SU-DHL-6 (cell line): ENCODE measurements at regions not wholly inside any gene's neighbourhood (a gene's known extent, or its start where the extent isn't known, plus 50 kb on each side); places are given as distances from the start of the nearest gene placed in this dataset.

Experiments
- H2AFZ ChIP-seq: fragments of 200-600 bp; sonication (generic); 2 replicates; pipeline ENCODE4 v1.6.1; 2014; ENCODE audit warnings: low read depth, mild to moderate bottlenecking, moderate library complexity, mixed read lengths, antibody characterized with exemption, low read length; ENCODE audit not compliant: severe bottlenecking
- H3F3A ChIP-seq: fragments of 200-600 bp; shearing (Covaris generic); 2 replicates; pipeline ENCODE4 v1.6.0; 2016; ENCODE audit warnings: antibody characterized with exemption, mild to moderate bottlenecking; ENCODE audit not compliant: insufficient read depth
- H3K27ac ChIP-seq: fragments of 200-600 bp; sonication (generic); 2 replicates; pipeline ENCODE4 v1.5.1; 2016; ENCODE audit warnings: low read depth, mild to moderate bottlenecking, low read length, moderate library complexity, mixed read lengths
- H3K27me3 ChIP-seq: fragments of 200-600 bp; sonication (generic), shearing (Covaris generic); 2 replicates; pipeline ENCODE4 v1.6.0; 2014; ENCODE audit warnings: mild to moderate bottlenecking, low read length
- H3K36me3 ChIP-seq: fragments of 200-600 bp; sonication (generic); 2 replicates; pipeline ENCODE4 v1.6.1; 2014; ENCODE audit warnings: mild to moderate bottlenecking, low read length, mixed read lengths
- H3K4me2 ChIP-seq: fragments of 300-600, 200-600 bp; shearing (Covaris generic), sonication (generic); 2 replicates; pipeline ENCODE4 v1.6.0; 2014; ENCODE audit warnings: low read length, low read depth, mild to moderate bottlenecking; ENCODE audit not compliant: poor library complexity, severe bottlenecking
- H3K4me3 ChIP-seq: fragments of 200-600 bp; sonication (generic); 2 replicates; pipeline ENCODE4 v1.5.1; 2014; ENCODE audit warnings: antibody characterized with exemption, low read length, mild to moderate bottlenecking, mixed read lengths; ENCODE audit not compliant: insufficient read depth, poor library complexity, severe bottlenecking
- H3K79me2 ChIP-seq: fragments of 200-600 bp; sonication (generic); 2 replicates; pipeline ENCODE4 v1.6.1; 2014; ENCODE audit warnings: mild to moderate bottlenecking, low read length, moderate library complexity; ENCODE audit not compliant: insufficient read depth
- H3K9ac ChIP-seq: fragments of 200-600 bp; sonication (generic); 2 replicates; pipeline ENCODE4 v1.7.0; 2014; ENCODE audit warnings: mild to moderate bottlenecking, low read length
- H3K9me2 ChIP-seq: fragments of 200-600 bp; sonication (generic); replicated peaks from 2 replicates; pipeline ENCODE4 v1.6.1; 2014; ENCODE audit warnings: low read length; ENCODE audit not compliant: insufficient read depth
- H3K9me3 ChIP-seq: fragments of 200-600 bp; sonication (generic); 2 replicates; pipeline ENCODE4 v1.6.1; 2014; ENCODE audit warnings: low read length, mixed read lengths; ENCODE audit not compliant: insufficient read depth
- H4K20me1 ChIP-seq: fragments of 200-600 bp; sonication (generic); 2 replicates; pipeline ENCODE4 v1.6.1; 2014; ENCODE audit warnings: low read depth, mild to moderate bottlenecking, antibody characterized with exemption, low read length, moderate library complexity, mixed read lengths
- EZH2phosphoT487 ChIP-seq: fragments of 200-600 bp; sonication (generic), shearing (Covaris generic); conservative IDR thresholded peaks from 2 replicates; pipeline ENCODE4 v1.6.1; 2018; ENCODE audit warnings: mild to moderate bottlenecking, antibody characterized with exemption, low read length, moderate library complexity, mixed read lengths
- TF ChIP-seq, protein P1 (sequence below): fragments of 200-600 bp; sonication (generic); IDR thresholded peaks from one replicate; pipeline ENCODE4 v1.5.1; 2017; ENCODE audit warnings: antibody characterized with exemption, mild to moderate bottlenecking, low read length, moderate library complexity; ENCODE audit not compliant: insufficient read depth, poor library complexity, severe bottlenecking

DNA sequence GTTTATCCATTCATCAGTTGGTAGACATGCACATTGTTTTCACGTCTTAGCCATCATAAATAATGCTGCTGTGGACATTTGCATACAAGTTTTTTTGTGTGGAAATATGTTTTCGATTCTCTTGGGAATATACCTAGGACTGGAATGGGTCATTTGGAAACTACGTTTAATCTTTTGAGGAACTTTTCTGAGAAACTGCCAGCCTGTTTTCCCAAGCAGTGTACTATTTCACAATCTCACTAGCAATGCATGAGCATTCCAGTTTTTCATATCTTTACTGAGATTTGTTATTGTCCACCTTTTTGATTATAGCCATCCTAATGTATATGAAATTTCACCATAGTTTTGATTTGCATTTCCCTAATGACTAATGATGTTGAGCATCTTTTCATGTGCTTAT is 95.7 kb upstream of the JAZF1 start:
- Histone ChIP-seq H3F3A (no peaks in the 10 kb centered on the region), H3K9me2 (no peaks in the 10 kb centered on the region), H4K20me1 (no peaks in the 10 kb centered on the region), H3K79me2 (no peaks in the 10 kb centered on the region), H3K9me3 (no peaks in the 10 kb centered on the region), H3K4me3 (no peak overlapping the region), H3K4me2 (no peak overlapping the region), H3K27me3 (no peaks in the 10 kb centered on the region), H3K27ac (no peak overlapping the region), H3K9ac (no peak overlapping the region), H3K36me3 (no peaks in the 10 kb centered on the region), H2AFZ (no peak overlapping the region)
- no peak for TF ChIP-seq EZH2phosphoT487
- TF ChIP-seq, protein P1, sequence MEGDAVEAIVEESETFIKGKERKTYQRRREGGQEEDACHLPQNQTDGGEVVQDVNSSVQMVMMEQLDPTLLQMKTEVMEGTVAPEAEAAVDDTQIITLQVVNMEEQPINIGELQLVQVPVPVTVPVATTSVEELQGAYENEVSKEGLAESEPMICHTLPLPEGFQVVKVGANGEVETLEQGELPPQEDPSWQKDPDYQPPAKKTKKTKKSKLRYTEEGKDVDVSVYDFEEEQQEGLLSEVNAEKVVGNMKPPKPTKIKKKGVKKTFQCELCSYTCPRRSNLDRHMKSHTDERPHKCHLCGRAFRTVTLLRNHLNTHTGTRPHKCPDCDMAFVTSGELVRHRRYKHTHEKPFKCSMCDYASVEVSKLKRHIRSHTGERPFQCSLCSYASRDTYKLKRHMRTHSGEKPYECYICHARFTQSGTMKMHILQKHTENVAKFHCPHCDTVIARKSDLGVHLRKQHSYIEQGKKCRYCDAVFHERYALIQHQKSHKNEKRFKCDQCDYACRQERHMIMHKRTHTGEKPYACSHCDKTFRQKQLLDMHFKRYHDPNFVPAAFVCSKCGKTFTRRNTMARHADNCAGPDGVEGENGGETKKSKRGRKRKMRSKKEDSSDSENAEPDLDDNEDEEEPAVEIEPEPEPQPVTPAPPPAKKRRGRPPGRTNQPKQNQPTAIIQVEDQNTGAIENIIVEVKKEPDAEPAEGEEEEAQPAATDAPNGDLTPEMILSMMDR, result no peak

DNA sequence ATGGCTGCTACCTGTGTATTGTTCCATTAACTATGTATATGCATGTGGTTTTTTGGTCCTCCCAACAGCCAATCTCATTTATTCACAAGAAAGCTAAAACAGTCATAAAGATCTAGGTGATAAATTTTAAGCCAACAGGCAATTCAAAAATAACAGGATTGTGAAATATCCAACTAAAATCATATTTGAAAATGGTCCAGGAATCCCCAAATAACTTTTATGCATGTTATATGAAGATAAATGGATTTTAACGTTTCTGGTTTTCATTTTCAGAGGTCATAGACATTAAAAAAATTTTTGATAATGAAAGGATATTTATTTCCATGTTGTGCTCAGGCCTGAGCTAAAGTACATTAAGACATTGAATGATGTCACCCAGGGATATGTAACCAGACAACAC is 96.8 kb upstream of the JAZF1 start:
- H3K9me2 ChIP-seq, result no peaks in the 10 kb centered on the region
- H3K36me3 ChIP-seq, result no peaks in the 10 kb centered on the region
- no peaks in the 10 kb centered on the region for H3K27me3 ChIP-seq
- H3F3A ChIP-seq, result no peaks in the 10 kb centered on the region
- H3K4me3 ChIP-seq, result no peak overlapping the region
- H3K4me2 ChIP-seq, result no peak overlapping the region
- H3K27ac ChIP-seq, result no peak overlapping the region
- H3K9me3 ChIP-seq, result no peaks in the 10 kb centered on the region
- H3K79me2 ChIP-seq, result no peaks in the 10 kb centered on the region
- H4K20me1 ChIP-seq, result no peaks in the 10 kb centered on the region
- TF ChIP-seq EZH2phosphoT487, result no peak
- TF ChIP-seq, protein P1, result no peak
- no peak overlapping the region for H3K9ac ChIP-seq
- no peak overlapping the region for H2AFZ ChIP-seq

DNA sequence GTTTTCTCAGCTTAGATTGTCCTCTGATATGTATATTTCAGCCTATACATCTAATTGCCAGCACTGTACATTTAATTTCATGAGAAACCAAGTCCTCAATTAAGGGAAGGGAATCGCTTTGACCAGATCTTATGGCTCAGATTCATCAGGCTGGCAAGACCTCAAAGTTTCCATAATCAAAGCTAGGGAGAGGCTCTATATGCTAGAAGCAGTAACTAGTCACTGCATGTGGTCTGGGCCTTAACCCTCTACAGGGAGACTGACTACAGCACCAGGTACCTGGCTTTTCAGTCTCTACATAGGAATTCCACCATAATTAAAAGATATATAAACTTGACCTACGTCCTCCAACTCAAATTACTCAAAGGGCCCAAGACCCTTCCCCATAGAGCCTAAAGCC is 97.4 kb upstream of the JAZF1 start:
- TF ChIP-seq, protein P1, result no peak
- no peak for TF ChIP-seq EZH2phosphoT487
- no peak overlapping the region for H3K27ac ChIP-seq
- H3K27me3 ChIP-seq, result no peaks in the 10 kb centered on the region
- H3K79me2 ChIP-seq, result no peaks in the 10 kb centered on the region
- no peaks in the 10 kb centered on the region for H3K36me3 ChIP-seq
- no peaks in the 10 kb centered on the region for H3K9me3 ChIP-seq
- H3K9me2 ChIP-seq, result no peaks in the 10 kb centered on the region
- H4K20me1 ChIP-seq, result no peaks in the 10 kb centered on the region
- no peak overlapping the region for H3K4me3 ChIP-seq
- no peak overlapping the region for H3K4me2 ChIP-seq
- H3K9ac ChIP-seq, result no peak overlapping the region
- no peaks in the 10 kb centered on the region for H3F3A ChIP-seq
- no peak overlapping the region for H2AFZ ChIP-seq

DNA sequence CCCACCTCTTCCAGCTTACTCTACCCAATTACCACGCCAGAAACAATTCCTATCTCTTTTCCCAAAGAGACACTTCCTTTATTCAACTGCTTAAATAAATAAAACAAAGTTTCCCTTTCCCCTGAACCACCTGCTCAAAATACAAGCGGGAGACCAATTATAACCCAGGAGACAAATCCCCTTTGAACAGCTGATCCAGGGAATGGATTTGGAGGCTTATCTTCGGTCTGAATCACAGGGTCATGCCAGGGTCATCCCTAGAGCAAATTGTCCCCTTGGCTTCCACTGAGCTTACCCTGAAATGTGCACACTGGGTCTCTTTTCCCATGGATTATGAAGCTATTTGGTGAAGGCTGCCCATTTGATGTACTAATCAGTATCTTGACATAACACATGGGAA is 99.9 kb upstream of the JAZF1 start:
- Histone ChIP-seq H3K27ac (no peak overlapping the region), H4K20me1 (no peaks in the 10 kb centered on the region), H3K9ac (no peak overlapping the region), H3K9me3 (no peaks in the 10 kb centered on the region), H3K4me3 (no peak overlapping the region), H3K9me2 (no peaks in the 10 kb centered on the region), H3K79me2 (no peaks in the 10 kb centered on the region), H3K4me2 (no peak overlapping the region), H3K36me3 (no peaks in the 10 kb centered on the region), H3F3A (no peaks in the 10 kb centered on the region), H3K27me3 (no peaks in the 10 kb centered on the region), H2AFZ (no peak overlapping the region)
- TF ChIP-seq, protein P1, result no peak
- TF ChIP-seq EZH2phosphoT487, result no peak
